H1 (cell line): ENCODE measurements at regions not wholly inside any gene's neighbourhood (a gene's known extent, or its start where the extent isn't known, plus 50 kb on each side); places are given as distances from the start of the nearest gene placed in this dataset.
A peak's percentile ranks its signal among the peaks of the same experiment; 100 is the strongest.

Source experiments
- CTCF ChIA-PET: fragments of 300-600 bp; sonication (Branson Sonifier 250); formaldehyde crosslinking; loops from one replicate; lab custom pipeline; 2021; ENCODE audit not compliant: partially characterized antibody; lab: Charles Lee
- POLR2A ChIA-PET: fragments of 300-600 bp; sonication (Branson Sonifier 250); formaldehyde crosslinking; loops from one replicate; lab custom pipeline; 2021; ENCODE audit warnings: inconsistent platforms; ENCODE audit not compliant: partially characterized antibody; lab: Charles Lee
- DNase-seq, 2 experiments: peaks; one replicate each; pipeline versions ENCODE4 v3.0.0 to v3.0.0-alpha.2; 2010 to 2022; ENCODE audit warnings: low spot score in 2 of 2, low read depth in 1 of 2, mixed read lengths in 1 of 2
- FAIRE-seq: peaks from 2 replicates; lab custom pipeline; 2011; peaks lifted over from hg19 to GRCh38; lab: Jason Lieb, UNC
- H2AFZ ChIP-seq: 2 replicates; pipeline ENCODE4 v1.8.1; 2012; ENCODE audit warnings: low read length, inconsistent platforms
- H2AK5ac ChIP-seq: 2 replicates; pipeline ENCODE4 v1.6.1; 2013; ENCODE audit warnings: low read depth, low read length
- H2BK120ac ChIP-seq: replicated peaks from 2 replicates; pipeline ENCODE3; 2013; ENCODE audit warnings: low read depth, low read length, inconsistent platforms
- H2BK12ac ChIP-seq: 2 replicates; pipeline ENCODE4 v1.6.1; 2013; ENCODE audit warnings: low read depth, low read length
- H2BK15ac ChIP-seq: 2 replicates; pipeline ENCODE4 v1.6.1; 2013; ENCODE audit warnings: low read length
- H2BK20ac ChIP-seq: 2 replicates; pipeline ENCODE4 v1.6.1; 2013; ENCODE audit warnings: low read length
- H2BK5ac ChIP-seq: 2 replicates; pipeline ENCODE4 v1.6.1; 2013; ENCODE audit warnings: low read depth, low read length
- H3K14ac ChIP-seq: 2 replicates; pipeline ENCODE4 v1.6.1; 2013; ENCODE audit warnings: inconsistent platforms; ENCODE audit not compliant: insufficient read length
- H3K18ac ChIP-seq: 2 replicates; pipeline ENCODE4 v1.6.1; 2013; ENCODE audit warnings: low read length; ENCODE audit errors: extremely low read depth
- H3K23ac ChIP-seq: 2 replicates; pipeline ENCODE4 v1.6.1; 2013; ENCODE audit warnings: inconsistent platforms; ENCODE audit not compliant: insufficient read length
- H3K23me2 ChIP-seq: 2 replicates; pipeline ENCODE4 v1.6.1; 2013; ENCODE audit warnings: low read depth, low read length
- H3K27ac ChIP-seq: 2 replicates; pipeline ENCODE4 v1.6.1; 2011; ENCODE audit warnings: low read depth, low read length, inconsistent platforms
- H3K27me3 ChIP-seq, 4 experiments: replicated peaks in 1 of 4; 1 replicate in 1 of 4; 2 replicates in 3 of 4; pipeline versions ENCODE4 v1.6.1 to v1.8.1; 2011 to 2013; ENCODE audit warnings: low read length in 3 of 4, mild to moderate bottlenecking in 3 of 4, inconsistent platforms in 2 of 4, mixed read lengths in 2 of 4, moderate library complexity in 1 of 4; ENCODE audit not compliant: control insufficient read depth in 3 of 4, insufficient read depth in 3 of 4; ENCODE audit errors: extremely low read depth in 1 of 4
- H3K36me3 ChIP-seq, 4 experiments: 2 replicates each; pipeline versions ENCODE4 v1.6.1 to v1.8.1; 2011 to 2013; ENCODE audit warnings: mild to moderate bottlenecking in 4 of 4, low read length in 3 of 4, moderate library complexity in 2 of 4, control low read depth in 1 of 4, inconsistent platforms in 1 of 4; ENCODE audit not compliant: insufficient read depth in 4 of 4, control insufficient read depth in 2 of 4
- H3K4ac ChIP-seq: replicated peaks from 2 replicates; pipeline ENCODE3; 2013; ENCODE audit warnings: low read length, low read depth, mixed read lengths, inconsistent platforms; ENCODE audit not compliant: insufficient read length
- H3K4me1 ChIP-seq, 4 experiments: replicated peaks in 1 of 4; 1 replicate in 1 of 4; 2 replicates in 3 of 4; pipeline versions ENCODE4 v1.6.1 to v1.8.1; 2011 to 2013; ENCODE audit warnings: low read length in 3 of 4, inconsistent platforms in 2 of 4, mixed read lengths in 1 of 4; ENCODE audit not compliant: insufficient read depth in 4 of 4, control insufficient read depth in 3 of 4
- H3K4me2 ChIP-seq, 2 experiments: 2 replicates each; pipeline versions ENCODE4 v1.6.1 to v1.8.1; 2011 to 2013; ENCODE audit warnings: low read depth in 2 of 2, low read length in 2 of 2, control low read depth in 1 of 2, inconsistent platforms in 1 of 2, mild to moderate bottlenecking in 1 of 2; ENCODE audit not compliant: insufficient read depth in 1 of 2
- H3K4me3 ChIP-seq, 4 experiments: fragments of 200-600, 300-600 bp in 1 of 4; sonication (generic), shearing (Covaris generic), sonication (Bioruptor Twin) in 1 of 4; 2 replicates each; pipeline versions ENCODE4 v1.5.1 to v1.8.1; 2011 to 2016; ENCODE audit warnings: low read length in 4 of 4, low read depth in 3 of 4, control low read depth in 2 of 4, inconsistent platforms in 2 of 4, mild to moderate bottlenecking in 2 of 4, mixed read lengths in 1 of 4, moderate library complexity in 1 of 4; ENCODE audit not compliant: insufficient read depth in 2 of 4; ENCODE audit errors: extremely low read depth in 1 of 4
- H3K56ac ChIP-seq: replicated peaks from 2 replicates; pipeline ENCODE3; 2013; ENCODE audit warnings: low read depth, mild to moderate bottlenecking, mixed read lengths, low read length, inconsistent platforms; ENCODE audit not compliant: insufficient read length
- H3K79me1 ChIP-seq: 2 replicates; pipeline ENCODE4 v1.6.1; 2013; ENCODE audit warnings: low read depth, low read length, control low read depth
- H3K79me2 ChIP-seq, 2 experiments: 2 replicates each; pipeline versions ENCODE4 v1.6.1 to v1.8.1; 2012 to 2013; ENCODE audit warnings: low read length in 2 of 2, mild to moderate bottlenecking in 2 of 2, inconsistent platforms in 1 of 2; ENCODE audit not compliant: insufficient read depth in 2 of 2, control insufficient read depth in 1 of 2
- H3K9ac ChIP-seq, 4 experiments: replicated peaks in 1 of 4; 1 replicate in 1 of 4; 2 replicates in 3 of 4; pipeline versions ENCODE4 v1.6.1 to v1.8.1; 2011 to 2013; ENCODE audit warnings: low read depth in 3 of 4, low read length in 3 of 4, control low read depth in 2 of 4, mild to moderate bottlenecking in 2 of 4, moderate library complexity in 2 of 4, inconsistent platforms in 1 of 4; ENCODE audit errors: extremely low read depth in 1 of 4
- H3K9me3 ChIP-seq, 2 experiments: 2 replicates each; pipeline versions ENCODE4 v1.6.1 to v1.8.1; 2012 to 2013; ENCODE audit warnings: mild to moderate bottlenecking in 2 of 2, moderate library complexity in 2 of 2, control low read depth in 1 of 2, inconsistent platforms in 1 of 2, low read depth in 1 of 2, low read length in 1 of 2, mixed read lengths in 1 of 2; ENCODE audit not compliant: insufficient read depth in 2 of 2
- H4K20me1 ChIP-seq, 2 experiments: replicated peaks in 1 of 2; 2 replicates each; pipeline versions ENCODE3 to v1.8.1; 2011 to 2013; ENCODE audit warnings: inconsistent platforms in 2 of 2, low read length in 2 of 2, mild to moderate bottlenecking in 1 of 2; ENCODE audit not compliant: insufficient read depth in 2 of 2, control insufficient read depth in 1 of 2
- H4K5ac ChIP-seq: 2 replicates; pipeline ENCODE4 v1.6.1; 2013; ENCODE audit warnings: low read length, low read depth, mixed read lengths, inconsistent platforms; ENCODE audit not compliant: insufficient read length
- H4K8ac ChIP-seq: 2 replicates; pipeline ENCODE4 v1.8.0; 2013; ENCODE audit warnings: mild to moderate bottlenecking, moderate library complexity, low read length, inconsistent platforms; ENCODE audit not compliant: insufficient read depth; ENCODE audit errors: extremely low read depth
- H4K91ac ChIP-seq: replicated peaks from 2 replicates; pipeline ENCODE3; 2013; ENCODE audit warnings: low read length, mixed read lengths, inconsistent platforms; ENCODE audit not compliant: insufficient read length
- CEBPB ChIP-seq: IDR thresholded peaks from 2 replicates; pipeline ENCODE4 v1.6.1; 2012; ENCODE audit warnings: low read depth, low read length
- GABPA ChIP-seq: IDR thresholded peaks from 2 replicates; pipeline ENCODE4 v1.6.1; 2011; ENCODE audit warnings: mild to moderate bottlenecking, low read length, moderate library complexity, borderline replicate concordance; ENCODE audit not compliant: insufficient read depth
- GTF2F1 ChIP-seq: IDR thresholded peaks from 2 replicates; pipeline ENCODE4 v1.6.1; 2012; ENCODE audit warnings: low read depth, low read length, improper control_type of control experiment, borderline replicate concordance
- NRF1 ChIP-seq: IDR thresholded peaks from 2 replicates; pipeline ENCODE4 v1.6.1; 2011; ENCODE audit warnings: mild to moderate bottlenecking, low read depth, low read length, improper control_type of control experiment
- SIRT6 ChIP-seq: IDR thresholded peaks from one replicate; pipeline ENCODE4 v1.7.1; 2012; ENCODE audit warnings: low read length, inconsistent platforms
- SUZ12 ChIP-seq: fragments of 200-600 bp; sonication (generic); IDR thresholded peaks from 2 replicates; pipeline ENCODE4 v1.6.1; 2012; ENCODE audit warnings: mild to moderate bottlenecking, inconsistent platforms, low read length, moderate library complexity, mixed read lengths
- TBP ChIP-seq: IDR thresholded peaks from 2 replicates; pipeline ENCODE4 v1.6.1; 2011; ENCODE audit warnings: low read depth, low read length, improper control_type of control experiment
- YY1 ChIP-seq: IDR thresholded peaks from 2 replicates; pipeline ENCODE4 v1.6.1; 2011; ENCODE audit warnings: low read depth, mild to moderate bottlenecking, low read length
- WGBS, 2 experiments: shearing (Covaris generic) in 1 of 2; methylation state at CpG; one replicate each; pipeline versions ENCODE4 v1.1.6 to v1.1.7; 2013 to 2015; ENCODE audit warnings: low lambda C conversion rate in 2 of 2, mixed read lengths in 2 of 2, inconsistent platforms in 1 of 2, low coverage in 1 of 2, missing lambda C conversion rate in 1 of 2; ENCODE audit not compliant: insufficient replicate concordance in 2 of 2, insufficient coverage in 1 of 2, insufficient read length in 1 of 2; ENCODE audit errors: extremely low coverage in 1 of 2, missing lambda C conversion rate in 1 of 2; 5-methylcytosine and 5-hydroxymethylcytosine counted together
- TF ChIP-seq, protein P1 (sequence below): IDR thresholded peaks from 2 replicates; pipeline ENCODE4 v1.6.1; 2011; ENCODE audit warnings: low read depth, mild to moderate bottlenecking, low read length; ENCODE audit not compliant: insufficient read depth

DNA sequence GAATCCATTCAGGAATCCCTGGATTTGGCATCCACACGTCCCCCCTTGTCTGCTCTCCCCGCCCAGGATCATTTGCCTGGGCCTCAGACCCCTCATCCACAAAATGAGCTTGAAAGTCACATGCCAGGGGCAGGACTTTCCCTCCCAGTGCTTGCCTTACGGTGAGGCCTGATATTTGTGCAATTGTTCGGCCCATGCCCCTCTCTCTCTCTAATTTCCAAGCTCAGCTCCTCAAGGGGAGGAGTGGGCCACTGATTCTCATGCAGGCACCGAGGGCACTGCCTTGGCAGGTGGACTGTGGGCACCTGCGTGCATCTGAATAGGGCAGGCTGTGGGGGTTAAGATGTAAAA is 267.2 kb upstream of the FOXF1 start:
- H2BK5ac ChIP-seq, result no peak overlapping the region
- H3K79me2 ChIP-seq, result no peaks in the 10 kb centered on the region
- H4K91ac ChIP-seq, result no peak overlapping the region
- H3K18ac ChIP-seq, result no peak overlapping the region
- FAIRE-seq (no peak), DNase-seq (peak in 1 of 2 experiments; percentile 37)
- POLR2A ChIA-PET, result interaction anchor here (1.2 kb wide), 1 partner anchor 13 kb away, joined by 3 read pairs; no protein-coding TSS in a partner anchor
- H3K4ac ChIP-seq, result no peak overlapping the region
- H3K9me3 ChIP-seq, result peaks cover 6% of the 10 kb centered on the region in 2 experiments; a peak in 2 of 4 replicates
- CTCF ChIA-PET, result interaction anchor here (0.9 to 4.7 kb wide), 4 partner anchors 9 to 275 kb away, joined by 3 to 31 read pairs (median 8); no protein-coding TSS in a partner anchor
- H3K27ac ChIP-seq, result no peak overlapping the region
- no peak overlapping the region for H3K9ac ChIP-seq
- no peak overlapping the region for H2BK12ac ChIP-seq
- 75% methylated on average over 4 of the region's 6 CpGs; no CpG with 5 or more reads in 1 of the 2 experiments for WGBS, 2 experiments
- no peaks in the 10 kb centered on the region for H3K79me1 ChIP-seq
- no peak overlapping the region for H2BK120ac ChIP-seq
- H2BK20ac ChIP-seq, result no peak overlapping the region
- H3K4me3 ChIP-seq, result no peak overlapping the region
- no peak overlapping the region for H2AK5ac ChIP-seq
- H3K56ac ChIP-seq, result no peak overlapping the region
- no peak overlapping the region for H3K4me2 ChIP-seq
- peaks cover 0 to 15% (median 6%) of the 10 kb centered on the region in 4 experiments; a peak in 6 of 7 replicates for H3K4me1 ChIP-seq
- no peak overlapping the region for H3K23ac ChIP-seq
- H2BK15ac ChIP-seq, result no peak overlapping the region
- no peak overlapping the region for H4K5ac ChIP-seq
- peaks cover 6% of the 10 kb centered on the region; the same call in 1 of the 2 replicates for H3K23me2 ChIP-seq
- H3K14ac ChIP-seq, result no peak overlapping the region
- peaks cover 0 to 3% of the 10 kb centered on the region in 2 experiments for H4K20me1 ChIP-seq
- TF ChIP-seq NRF1, result no peak
- TF ChIP-seq CEBPB, result no peak
- no peak for TF ChIP-seq GABPA
- TF ChIP-seq GTF2F1, result no peak
- TF ChIP-seq TBP, result no peak
- TF ChIP-seq, protein P1, sequence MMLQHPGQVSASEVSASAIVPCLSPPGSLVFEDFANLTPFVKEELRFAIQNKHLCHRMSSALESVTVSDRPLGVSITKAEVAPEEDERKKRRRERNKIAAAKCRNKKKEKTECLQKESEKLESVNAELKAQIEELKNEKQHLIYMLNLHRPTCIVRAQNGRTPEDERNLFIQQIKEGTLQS, result no peak
- TF ChIP-seq SUZ12, result no peak
- no peak for TF ChIP-seq SIRT6
- no peak for TF ChIP-seq YY1
- TF ChIP-seq, all 59 proteins: peak for 0
- Histone ChIP-seq H3K27me3 (peaks cover 0 to 2% (median 0%) of the 10 kb centered on the region in 4 experiments; a peak in 1 of 7 replicates), H4K8ac (no peak overlapping the region), H3K36me3 (no peaks in the 10 kb centered on the region), H2AFZ (no peak overlapping the region)
